ENCODE measurements at regions not wholly inside any gene's neighbourhood (a gene's known extent, or its start where the extent isn't known, plus 50 kb on each side); places are given as distances from the start of the nearest gene placed in this dataset.

DNA sequence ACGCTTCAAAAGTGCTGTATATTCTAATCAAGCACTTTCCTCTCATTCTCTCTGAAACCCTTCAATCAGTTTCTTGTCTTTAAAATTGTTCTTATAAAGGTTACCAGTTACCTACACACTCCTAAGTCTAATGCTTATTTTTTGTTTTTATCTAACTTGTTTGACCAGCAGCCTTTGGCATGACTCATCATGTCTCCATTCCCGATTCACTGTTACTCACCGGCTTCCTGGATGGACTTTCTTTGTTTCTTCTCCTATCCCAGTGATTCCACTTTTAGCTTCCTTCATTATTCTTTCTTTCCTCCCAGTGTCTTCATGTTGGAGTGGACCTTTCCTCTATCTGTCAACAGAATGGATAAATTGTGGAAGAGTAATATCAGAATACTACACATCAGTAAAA, 368.6 kb upstream of the CCDC196 start:
- ATAC-seq, result no peak
- Histone ChIP-seq H3K27ac (no peak overlapping the region), H3K4me1 (no peaks in the 10 kb centered on the region), H3K4me3 (no peak overlapping the region), H3K27me3 (no peaks in the 10 kb centered on the region), H3K9me3 (no peaks in the 10 kb centered on the region), H3K36me3 (no peaks in the 10 kb centered on the region)
- TF ChIP-seq POLR2A (IDR thresholded peaks at IDR 0.05), result no peak
- TF ChIP-seq, protein P1, sequence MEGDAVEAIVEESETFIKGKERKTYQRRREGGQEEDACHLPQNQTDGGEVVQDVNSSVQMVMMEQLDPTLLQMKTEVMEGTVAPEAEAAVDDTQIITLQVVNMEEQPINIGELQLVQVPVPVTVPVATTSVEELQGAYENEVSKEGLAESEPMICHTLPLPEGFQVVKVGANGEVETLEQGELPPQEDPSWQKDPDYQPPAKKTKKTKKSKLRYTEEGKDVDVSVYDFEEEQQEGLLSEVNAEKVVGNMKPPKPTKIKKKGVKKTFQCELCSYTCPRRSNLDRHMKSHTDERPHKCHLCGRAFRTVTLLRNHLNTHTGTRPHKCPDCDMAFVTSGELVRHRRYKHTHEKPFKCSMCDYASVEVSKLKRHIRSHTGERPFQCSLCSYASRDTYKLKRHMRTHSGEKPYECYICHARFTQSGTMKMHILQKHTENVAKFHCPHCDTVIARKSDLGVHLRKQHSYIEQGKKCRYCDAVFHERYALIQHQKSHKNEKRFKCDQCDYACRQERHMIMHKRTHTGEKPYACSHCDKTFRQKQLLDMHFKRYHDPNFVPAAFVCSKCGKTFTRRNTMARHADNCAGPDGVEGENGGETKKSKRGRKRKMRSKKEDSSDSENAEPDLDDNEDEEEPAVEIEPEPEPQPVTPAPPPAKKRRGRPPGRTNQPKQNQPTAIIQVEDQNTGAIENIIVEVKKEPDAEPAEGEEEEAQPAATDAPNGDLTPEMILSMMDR (IDR thresholded peaks at IDR 0.05), result no peak
- WGBS, 4 donors, result 53 to 67% (median 64%) methylated on average over 3 of the region's 3 CpGs
- DNase-seq, result no peak
- intact Hi-C loops (cut with DNase I), result loop anchor here in 1 of 10 donors (5.0 kb wide), 1 partner anchor 140 kb away; no protein-coding TSS in a partner anchor

DNA sequence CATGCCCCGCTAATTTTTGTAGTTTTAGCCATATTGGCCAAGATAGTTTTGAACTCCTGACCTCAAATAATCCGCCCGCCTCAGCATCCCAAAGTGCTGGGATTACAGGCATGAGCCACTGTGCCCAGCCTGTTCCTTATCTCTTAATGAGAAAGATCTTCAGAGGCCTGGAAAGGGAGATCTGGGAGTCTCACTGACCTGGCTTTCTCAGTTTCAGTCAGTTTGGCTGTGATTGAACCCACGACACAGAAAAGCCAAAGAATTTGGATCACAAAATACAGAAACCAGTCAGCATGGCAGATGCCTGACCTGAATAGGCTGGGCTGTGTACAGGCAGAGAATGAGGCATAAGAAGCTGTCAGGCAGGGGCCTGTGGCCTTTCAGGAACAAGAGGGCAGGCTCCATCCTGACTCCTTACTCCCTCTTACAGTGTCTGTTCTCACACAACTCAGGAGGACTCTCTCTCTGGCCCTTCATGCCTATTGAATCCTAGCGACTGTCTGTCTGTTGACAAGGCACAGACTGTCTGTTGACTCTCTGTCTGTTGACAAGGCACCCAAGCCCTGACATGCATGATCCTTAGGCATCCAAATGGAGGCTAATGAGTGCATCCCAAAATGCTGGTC, 366.5 kb upstream of the CCDC196 start:
- H3K36me3 ChIP-seq, result no peaks in the 10 kb centered on the region
- intact Hi-C loops (cut with DNase I), result loop anchor here in 1 of 10 donors (5.0 kb wide), 1 partner anchor 142 kb away; no protein-coding TSS in a partner anchor
- TF ChIP-seq, protein P1 (IDR thresholded peaks at IDR 0.05), result no peak
- no peak for TF ChIP-seq POLR2A (IDR thresholded peaks at IDR 0.05)
- no peak overlapping the region for H3K27ac ChIP-seq
- 70 to 81% (median 77%) methylated on average over 5 of the region's 5 CpGs for WGBS, 4 donors
- no peaks in the 10 kb centered on the region for H3K27me3 ChIP-seq
- no peaks in the 10 kb centered on the region for H3K9me3 ChIP-seq
- no peak for DNase-seq
- no peak for ATAC-seq
- H3K4me3 ChIP-seq, result no peak overlapping the region
- no peaks in the 10 kb centered on the region for H3K4me1 ChIP-seq

DNA sequence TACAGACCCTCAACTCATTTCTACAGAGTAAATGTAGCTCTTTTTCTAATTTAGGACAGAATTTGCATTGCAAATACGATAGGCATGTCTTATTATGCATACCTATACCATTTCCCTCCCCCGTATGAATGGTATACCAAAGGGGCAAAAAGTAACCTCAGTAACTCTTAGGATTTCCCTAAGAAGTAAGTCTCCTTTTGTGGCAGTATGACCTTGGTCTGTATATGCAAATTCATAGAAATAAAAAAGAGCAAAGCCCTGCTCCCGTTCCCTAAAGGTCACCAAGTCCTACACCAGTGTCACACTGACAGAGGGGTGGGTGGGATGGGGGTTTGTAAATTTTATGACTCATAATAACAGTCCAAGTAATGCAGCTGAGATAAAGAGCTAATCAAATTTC, 365.8 kb upstream of the CCDC196 start:
- no peak for ATAC-seq

DNA sequence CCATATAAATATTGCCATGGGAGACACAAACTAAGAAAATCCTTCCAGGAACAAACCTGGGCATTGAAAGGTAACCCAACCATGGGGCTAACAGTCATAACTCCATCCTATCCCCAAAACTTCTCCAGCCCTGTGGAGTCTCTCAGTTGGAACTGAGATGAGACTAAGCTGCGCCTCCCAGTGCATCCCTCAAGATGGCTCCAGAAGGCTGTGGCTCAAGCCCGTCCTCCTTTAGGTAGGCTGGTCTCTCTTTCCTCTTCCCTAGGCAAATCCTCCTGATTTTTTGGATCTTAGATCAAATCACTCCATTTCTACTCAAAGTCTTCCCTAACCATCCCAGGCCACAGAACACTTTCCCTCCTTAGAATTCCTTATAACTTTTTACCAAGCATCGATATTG, 364.3 kb upstream of the CCDC196 start:
- WGBS, 4 donors, result 85 to 89% (median 86%) methylated on average over 3 of the region's 3 CpGs
- TF ChIP-seq, protein P1 (IDR thresholded peaks at IDR 0.05), result no peak
- TF ChIP-seq POLR2A (IDR thresholded peaks at IDR 0.05), result no peak
- Histone ChIP-seq H3K27ac (no peak overlapping the region), H3K27me3 (no peaks in the 10 kb centered on the region), H3K4me3 (no peak overlapping the region), H3K36me3 (no peaks in the 10 kb centered on the region), H3K4me1 (no peaks in the 10 kb centered on the region), H3K9me3 (no peaks in the 10 kb centered on the region)
- DNase-seq, result no peak
- intact Hi-C loops (cut with DNase I), result no loop called here
- ATAC-seq, result no peak

More for the DNA sequence above, 365.8 kb upstream of the CCDC196 start:
- DNase-seq, result no peak
- intact Hi-C loops (cut with DNase I), result no loop called here
- Histone ChIP-seq H3K4me1 (no peaks in the 10 kb centered on the region), H3K4me3 (no peak overlapping the region), H3K9me3 (no peaks in the 10 kb centered on the region), H3K27ac (no peak overlapping the region), H3K36me3 (no peaks in the 10 kb centered on the region), H3K27me3 (no peaks in the 10 kb centered on the region)
- WGBS, 4 donors, result 68 to 72% (median 70%) methylated on average over 3 of the region's 3 CpGs
- no peak for TF ChIP-seq POLR2A (IDR thresholded peaks at IDR 0.05)
- TF ChIP-seq, protein P1 (IDR thresholded peaks at IDR 0.05), result no peak
